T-helper 1 cell (primary cell): ENCODE measurements at regions not wholly inside any gene's neighbourhood (a gene's known extent, or its start where the extent isn't known, plus 50 kb on each side); places are given as distances from the start of the nearest gene placed in this dataset.

ENCODE experiments used
- DNase-seq, 5 donors: peaks; one replicate each; pipeline ENCODE4 v3.0.0-alpha.2; 2012 to 2020

GRCh38 chr4:154086247-154086646 lies 297.4 kb upstream of the SFRP2 start:
- DNase-seq = no peak

- DNase-seq = no peak
Measured at GRCh38 chr4:154084864-154085263, 296.0 kb upstream of the SFRP2 start.

GRCh38 chr4:154082760-154083535 lies 294.1 kb upstream of the SFRP2 start:
- DNase-seq = no peak

GRCh38 chr4:154081391-154081790 lies 292.5 kb upstream of the SFRP2 start:
- no peak for DNase-seq

GRCh38 chr4:154078504-154079350 lies 289.8 kb upstream of the SFRP2 start:
- DNase-seq = no peak

- DNase-seq = no peak
Measured at GRCh38 chr4:154076921-154077320, 288.0 kb upstream of the SFRP2 start.

GRCh38 chr4:154073107-154073822 lies 284.4 kb upstream of the SFRP2 start:
- no peak for DNase-seq

GRCh38 chr4:154067786-154068185 lies 278.9 kb upstream of the SFRP2 start:
- no peak for DNase-seq

- DNase-seq = no peak
Measured at GRCh38 chr4:154065368-154065767, 276.5 kb upstream of the SFRP2 start.

- no peak for DNase-seq
Measured at GRCh38 chr4:154064244-154064643, 275.4 kb upstream of the SFRP2 start.

- no peak for DNase-seq
Measured at GRCh38 chr4:154049457-154050181, 260.7 kb upstream of the SFRP2 start.

- no peak for DNase-seq
Measured at GRCh38 chr4:154047733-154048132, 258.9 kb upstream of the SFRP2 start.

- DNase-seq = no peak
Measured at GRCh38 chr4:154044742-154045485, 256.0 kb upstream of the SFRP2 start.

GRCh38 chr4:154044108-154044531 lies 255.2 kb upstream of the SFRP2 start:
- DNase-seq = no peak

- DNase-seq = no peak
Measured at GRCh38 chr4:154041640-154042039, 252.8 kb upstream of the SFRP2 start.

GRCh38 chr4:154039435-154040343 lies 250.8 kb upstream of the SFRP2 start:
- DNase-seq = no peak

- DNase-seq = no peak
Measured at GRCh38 chr4:154036856-154037255, 248.0 kb upstream of the SFRP2 start.

- DNase-seq = no peak
Measured at GRCh38 chr4:154035341-154035740, 246.5 kb upstream of the SFRP2 start.

GRCh38 chr4:154033921-154034320 lies 245.0 kb upstream of the SFRP2 start:
- DNase-seq = no peak

GRCh38 chr4:154032914-154033313 lies 244.0 kb upstream of the SFRP2 start:
- no peak for DNase-seq

GRCh38 chr4:154030746-154031145 lies 241.9 kb upstream of the SFRP2 start:
- no peak for DNase-seq
